ENCODE measurements at regions not wholly inside any gene's neighbourhood (a gene's known extent, or its start where the extent isn't known, plus 50 kb on each side); places are given as distances from the start of the nearest gene placed in this dataset.

DNA sequence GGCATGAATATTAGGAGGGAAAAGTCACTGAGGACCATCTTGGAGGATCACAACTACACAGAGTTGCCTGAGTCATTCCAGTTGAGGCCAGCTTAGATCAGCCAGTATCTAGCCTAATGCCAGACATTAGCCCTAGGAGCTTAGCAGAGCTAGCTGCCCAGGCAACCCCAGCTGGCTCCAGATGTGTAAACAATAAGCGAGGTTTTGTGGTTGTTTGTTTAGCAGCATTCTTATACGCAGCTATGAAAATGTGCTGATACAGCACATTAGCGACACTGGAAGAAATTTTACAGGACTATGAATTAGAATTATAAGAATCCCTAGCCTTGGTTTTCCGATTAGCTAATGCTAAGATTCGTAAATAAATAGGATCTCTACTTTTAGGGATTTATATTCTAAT is 59.3 kb downstream of the BTBD3 start:
- 76 to 78% methylated on average over 5 of the region's 5 CpGs for WGBS, 2 donors
- no peaks in the 10 kb centered on the region for H3K4me1 ChIP-seq (ENCODE audit: control insufficient read depth in 2 of 2, insufficient read depth in 2 of 2, low read length in 1 of 2)
- H3K4me3 ChIP-seq (ENCODE audit: low read depth in 1 of 2, low read length in 2 of 2), result no peak overlapping the region
- no peak overlapping the region for H3K27ac ChIP-seq (ENCODE audit: low read depth in 2 of 2, low read length in 1 of 2)
- H3K9me3 ChIP-seq (ENCODE audit: control insufficient read depth in 2 of 2, insufficient read depth in 1 of 2, low read depth in 1 of 2, low read length in 1 of 2), result no peaks in the 10 kb centered on the region
- H3K36me3 ChIP-seq (ENCODE audit: control insufficient read depth in 2 of 2, insufficient read depth in 2 of 2, low read length in 1 of 2), result no peaks in the 10 kb centered on the region
- no peaks in the 10 kb centered on the region for H3K27me3 ChIP-seq (ENCODE audit: control insufficient read depth in 1 of 2, insufficient read depth in 2 of 2, low read length in 2 of 2)

GRCh38 chr20:11978496-11978895 is 60.8 kb downstream of the BTBD3 start:
- no peak overlapping the region for H3K27ac ChIP-seq (ENCODE audit: low read depth in 2 of 2, low read length in 1 of 2)
- 71 to 84% methylated on average over 1 of the region's 1 CpG for WGBS, 2 donors
- no peak overlapping the region for H3K4me3 ChIP-seq (ENCODE audit: low read depth in 1 of 2, low read length in 2 of 2)
- H3K27me3 ChIP-seq (ENCODE audit: control insufficient read depth in 1 of 2, insufficient read depth in 2 of 2, low read length in 2 of 2), result no peaks in the 10 kb centered on the region
- H3K9me3 ChIP-seq (ENCODE audit: control insufficient read depth in 2 of 2, insufficient read depth in 1 of 2, low read depth in 1 of 2, low read length in 1 of 2), result no peaks in the 10 kb centered on the region
- no peaks in the 10 kb centered on the region for H3K4me1 ChIP-seq (ENCODE audit: control insufficient read depth in 2 of 2, insufficient read depth in 2 of 2, low read length in 1 of 2)
- H3K36me3 ChIP-seq (ENCODE audit: control insufficient read depth in 2 of 2, insufficient read depth in 2 of 2, low read length in 1 of 2), result no peaks in the 10 kb centered on the region

DNA sequence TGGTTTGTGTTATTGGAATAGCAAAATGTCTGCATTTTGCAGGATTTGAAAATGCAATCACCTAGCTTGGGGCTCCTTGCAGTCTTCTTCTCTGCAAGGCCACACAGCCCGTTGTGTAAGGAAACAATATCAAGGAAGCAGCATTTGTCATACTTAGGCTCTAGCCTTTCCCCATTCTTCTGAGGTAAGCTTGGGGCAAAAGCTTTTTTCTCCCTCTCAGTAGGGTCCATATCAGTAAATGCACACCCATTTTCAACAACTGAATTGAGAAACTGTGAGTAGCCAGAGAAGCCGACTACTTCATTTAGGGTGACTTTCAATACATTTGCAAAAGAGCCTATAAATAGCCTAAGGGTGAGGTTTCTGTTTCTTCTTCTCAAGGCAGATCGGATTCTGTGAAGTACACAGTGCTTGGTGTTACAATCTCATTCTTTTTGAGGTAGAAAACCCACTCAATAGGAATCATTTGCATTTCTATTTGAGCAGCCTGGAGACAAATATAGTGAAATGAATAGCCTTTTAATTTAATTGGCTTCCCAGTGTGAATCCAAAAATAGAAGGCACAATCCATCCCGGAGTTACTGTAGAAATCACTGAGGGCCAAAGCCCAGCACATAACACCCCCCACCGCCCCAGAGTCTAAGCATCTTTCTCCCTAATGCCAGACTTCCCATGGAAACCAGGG is 61.8 kb downstream of the BTBD3 start:
- Histone ChIP-seq H3K36me3 (ENCODE audit: control insufficient read depth in 2 of 2, insufficient read depth in 2 of 2, low read length in 1 of 2) (no peaks in the 10 kb centered on the region), H3K4me1 (ENCODE audit: control insufficient read depth in 2 of 2, insufficient read depth in 2 of 2, low read length in 1 of 2) (no peaks in the 10 kb centered on the region), H3K9me3 (ENCODE audit: control insufficient read depth in 2 of 2, insufficient read depth in 1 of 2, low read depth in 1 of 2, low read length in 1 of 2) (no peaks in the 10 kb centered on the region), H3K27me3 (ENCODE audit: control insufficient read depth in 1 of 2, insufficient read depth in 2 of 2, low read length in 2 of 2) (no peaks in the 10 kb centered on the region), H3K4me3 (ENCODE audit: low read depth in 1 of 2, low read length in 2 of 2) (no peak overlapping the region), H3K27ac (ENCODE audit: low read depth in 2 of 2, low read length in 1 of 2) (no peak overlapping the region)
- 47 to 58% methylated on average over 5 of the region's 5 CpGs for WGBS, 2 donors

DNA sequence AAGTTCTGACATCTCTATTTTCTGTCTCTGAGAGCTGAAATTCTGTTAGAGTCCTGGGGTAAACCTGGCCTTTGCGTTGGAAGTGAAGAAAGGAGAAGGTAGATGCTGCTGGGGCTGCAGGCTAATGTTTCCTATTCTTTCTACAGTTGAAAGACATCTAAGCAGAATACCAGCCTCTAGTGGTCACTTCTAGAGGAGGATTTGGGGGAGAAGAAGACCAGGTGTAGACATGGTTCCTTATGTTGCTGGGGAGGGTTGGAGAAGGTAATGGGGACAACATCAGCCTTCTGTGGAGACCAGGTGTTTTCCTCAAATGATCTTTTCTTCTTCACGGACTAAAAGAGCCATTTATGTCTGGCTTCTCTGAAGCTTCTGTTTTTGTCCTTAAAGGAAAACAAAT is 62.6 kb downstream of the BTBD3 start:
- WGBS, 2 donors, result 47 to 81% methylated on average over 2 of the region's 2 CpGs
- no peaks in the 10 kb centered on the region for H3K27me3 ChIP-seq (ENCODE audit: control insufficient read depth in 1 of 2, insufficient read depth in 2 of 2, low read length in 2 of 2)
- no peaks in the 10 kb centered on the region for H3K9me3 ChIP-seq (ENCODE audit: control insufficient read depth in 2 of 2, insufficient read depth in 1 of 2, low read depth in 1 of 2, low read length in 1 of 2)
- no peak overlapping the region for H3K27ac ChIP-seq (ENCODE audit: low read depth in 2 of 2, low read length in 1 of 2)
- no peak overlapping the region for H3K4me3 ChIP-seq (ENCODE audit: low read depth in 1 of 2, low read length in 2 of 2)
- H3K4me1 ChIP-seq (ENCODE audit: control insufficient read depth in 2 of 2, insufficient read depth in 2 of 2, low read length in 1 of 2), result no peaks in the 10 kb centered on the region
- no peaks in the 10 kb centered on the region for H3K36me3 ChIP-seq (ENCODE audit: control insufficient read depth in 2 of 2, insufficient read depth in 2 of 2, low read length in 1 of 2)

DNA sequence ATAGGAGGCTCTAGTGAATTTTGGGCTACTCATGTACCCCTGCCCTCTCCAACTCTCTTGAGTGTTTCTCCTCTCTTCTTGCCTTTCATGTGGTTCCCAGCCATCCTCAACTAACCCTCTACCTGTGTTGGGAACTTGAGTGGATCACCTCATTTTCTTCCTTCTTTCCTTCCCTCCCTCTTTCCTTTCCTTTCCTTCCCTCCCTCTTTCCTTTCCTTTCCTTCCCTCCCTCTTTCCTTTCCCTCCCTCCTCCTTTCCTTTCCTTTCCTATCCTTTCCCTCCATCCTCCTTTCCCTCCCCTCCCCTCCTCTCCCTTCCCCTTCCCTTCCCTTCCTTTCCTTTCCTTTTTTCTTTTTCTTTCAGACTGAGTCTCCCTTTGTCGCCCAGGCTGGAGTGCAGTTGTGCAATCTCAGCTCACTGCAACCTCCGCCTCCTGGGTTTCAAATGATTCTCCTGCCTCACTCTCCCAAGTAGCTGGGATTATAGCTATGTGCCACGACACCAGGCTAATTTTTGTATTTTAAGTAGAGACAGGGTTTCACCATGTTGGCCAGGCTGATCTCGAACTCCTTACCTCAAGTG is 63.8 kb downstream of the BTBD3 start:
- H3K27me3 ChIP-seq (ENCODE audit: control insufficient read depth in 1 of 2, insufficient read depth in 2 of 2, low read length in 2 of 2), result no peaks in the 10 kb centered on the region
- no peaks in the 10 kb centered on the region for H3K36me3 ChIP-seq (ENCODE audit: control insufficient read depth in 2 of 2, insufficient read depth in 2 of 2, low read length in 1 of 2)
- no peak overlapping the region for H3K27ac ChIP-seq (ENCODE audit: low read depth in 2 of 2, low read length in 1 of 2)
- no peak overlapping the region for H3K4me3 ChIP-seq (ENCODE audit: low read depth in 1 of 2, low read length in 2 of 2)
- H3K9me3 ChIP-seq (ENCODE audit: control insufficient read depth in 2 of 2, insufficient read depth in 1 of 2, low read depth in 1 of 2, low read length in 1 of 2), result no peaks in the 10 kb centered on the region
- 82 to 86% methylated on average over 4 of the region's 4 CpGs for WGBS, 2 donors
- H3K4me1 ChIP-seq (ENCODE audit: control insufficient read depth in 2 of 2, insufficient read depth in 2 of 2, low read length in 1 of 2), result no peaks in the 10 kb centered on the region

DNA sequence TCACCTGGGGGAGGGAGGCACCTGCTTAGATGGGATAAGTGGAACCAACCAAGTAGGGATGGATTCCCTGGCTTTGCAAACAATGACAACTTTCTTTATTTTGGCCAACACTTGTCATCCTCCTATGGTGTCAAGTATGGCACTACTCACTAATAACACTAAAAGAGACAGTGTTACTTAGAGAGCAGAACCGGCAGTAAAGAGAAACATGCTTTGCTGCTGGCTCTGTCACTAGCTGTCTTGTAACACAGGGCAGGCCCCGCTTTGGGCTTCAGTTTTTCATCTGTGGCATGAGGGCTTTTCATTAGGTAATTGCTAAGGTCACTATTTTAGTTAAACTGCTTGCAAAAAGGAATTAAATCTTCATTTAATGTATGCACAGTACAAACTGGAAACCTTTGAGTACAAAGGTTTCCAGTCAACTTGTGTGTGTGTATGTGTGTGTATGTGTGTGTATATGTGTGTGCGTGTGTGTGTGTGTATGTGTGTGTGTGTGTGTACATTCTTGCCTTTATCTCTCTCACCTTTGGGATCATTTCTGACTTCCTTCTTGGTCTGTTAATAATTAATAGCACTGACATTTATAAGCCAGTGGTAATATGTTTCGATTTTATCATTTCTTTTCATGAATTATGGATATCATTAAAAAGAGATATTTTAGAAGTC is 64.7 kb downstream of the BTBD3 start:
- Histone ChIP-seq H3K27me3 (ENCODE audit: control insufficient read depth in 1 of 2, insufficient read depth in 2 of 2, low read length in 2 of 2) (no peaks in the 10 kb centered on the region), H3K4me1 (ENCODE audit: control insufficient read depth in 2 of 2, insufficient read depth in 2 of 2, low read length in 1 of 2) (no peaks in the 10 kb centered on the region), H3K4me3 (ENCODE audit: low read depth in 1 of 2, low read length in 2 of 2) (no peak overlapping the region), H3K36me3 (ENCODE audit: control insufficient read depth in 2 of 2, insufficient read depth in 2 of 2, low read length in 1 of 2) (no peaks in the 10 kb centered on the region), H3K27ac (ENCODE audit: low read depth in 2 of 2, low read length in 1 of 2) (no peak overlapping the region), H3K9me3 (ENCODE audit: control insufficient read depth in 2 of 2, insufficient read depth in 1 of 2, low read depth in 1 of 2, low read length in 1 of 2) (no peaks in the 10 kb centered on the region)
- WGBS, 2 donors, result 56 to 79% methylated on average over 4 of the region's 4 CpGs

DNA sequence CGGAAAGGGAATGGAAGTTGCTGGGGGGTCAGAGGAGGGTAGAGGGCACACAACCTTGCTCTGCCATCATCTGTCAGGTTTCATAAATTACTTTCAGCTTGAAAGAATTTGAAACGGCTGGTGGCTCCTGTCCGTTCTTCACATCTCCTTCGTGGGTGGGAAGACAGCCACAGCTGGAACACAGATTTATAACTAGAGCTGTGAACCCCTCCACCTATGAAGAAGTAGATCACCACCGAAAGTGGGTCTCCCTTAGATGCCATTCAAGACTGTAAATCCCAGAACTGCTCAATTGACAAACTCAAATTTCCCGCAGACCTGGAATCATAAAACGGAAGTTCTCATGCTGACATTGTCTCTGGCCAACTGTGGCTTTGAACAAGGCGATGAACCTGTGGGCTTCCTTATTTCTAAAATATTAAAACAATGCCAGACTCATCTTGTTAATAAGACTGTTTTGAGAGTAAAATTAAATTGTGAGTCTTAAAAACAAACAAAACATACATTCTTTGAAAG is 65.3 kb downstream of the BTBD3 start:
- Histone ChIP-seq H3K4me3 (ENCODE audit: low read depth in 1 of 2, low read length in 2 of 2) (no peak overlapping the region), H3K27me3 (ENCODE audit: control insufficient read depth in 1 of 2, insufficient read depth in 2 of 2, low read length in 2 of 2) (no peaks in the 10 kb centered on the region), H3K4me1 (ENCODE audit: control insufficient read depth in 2 of 2, insufficient read depth in 2 of 2, low read length in 1 of 2) (no peaks in the 10 kb centered on the region), H3K27ac (ENCODE audit: low read depth in 2 of 2, low read length in 1 of 2) (no peak overlapping the region), H3K36me3 (ENCODE audit: control insufficient read depth in 2 of 2, insufficient read depth in 2 of 2, low read length in 1 of 2) (no peaks in the 10 kb centered on the region), H3K9me3 (ENCODE audit: control insufficient read depth in 2 of 2, insufficient read depth in 1 of 2, low read depth in 1 of 2, low read length in 1 of 2) (no peaks in the 10 kb centered on the region)
- WGBS, 2 donors, result 66 to 81% methylated on average over 8 of the region's 8 CpGs

DNA sequence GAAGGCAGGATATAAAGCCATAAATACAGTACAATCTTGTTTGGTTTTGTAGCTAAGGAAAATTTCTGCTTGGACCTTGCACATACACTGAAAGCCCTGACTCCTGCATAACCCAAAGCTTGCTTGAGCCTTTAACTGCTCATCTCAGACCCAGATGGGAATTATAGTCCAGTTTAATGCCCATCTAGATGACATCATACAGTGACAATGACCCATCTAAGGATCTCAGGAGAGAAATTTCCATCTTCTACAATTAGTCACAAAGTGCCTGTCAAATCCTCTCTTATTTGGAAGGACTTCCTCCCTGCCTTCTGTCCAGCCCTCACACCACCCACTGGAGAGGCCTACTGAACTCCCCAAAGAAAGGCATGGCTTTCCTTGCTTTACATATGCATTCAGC is 69.3 kb downstream of the BTBD3 start:
- H3K4me3 ChIP-seq (ENCODE audit: low read depth in 1 of 2, low read length in 2 of 2), result no peak overlapping the region
- H3K27me3 ChIP-seq (ENCODE audit: control insufficient read depth in 1 of 2, insufficient read depth in 2 of 2, low read length in 2 of 2), result no peaks in the 10 kb centered on the region
- H3K27ac ChIP-seq (ENCODE audit: low read depth in 2 of 2, low read length in 1 of 2), result no peak overlapping the region
- H3K4me1 ChIP-seq (ENCODE audit: control insufficient read depth in 2 of 2, insufficient read depth in 2 of 2, low read length in 1 of 2), result no peaks in the 10 kb centered on the region
- no peaks in the 10 kb centered on the region for H3K36me3 ChIP-seq (ENCODE audit: control insufficient read depth in 2 of 2, insufficient read depth in 2 of 2, low read length in 1 of 2)
- no peaks in the 10 kb centered on the region for H3K9me3 ChIP-seq (ENCODE audit: control insufficient read depth in 2 of 2, insufficient read depth in 1 of 2, low read depth in 1 of 2, low read length in 1 of 2)

DNA sequence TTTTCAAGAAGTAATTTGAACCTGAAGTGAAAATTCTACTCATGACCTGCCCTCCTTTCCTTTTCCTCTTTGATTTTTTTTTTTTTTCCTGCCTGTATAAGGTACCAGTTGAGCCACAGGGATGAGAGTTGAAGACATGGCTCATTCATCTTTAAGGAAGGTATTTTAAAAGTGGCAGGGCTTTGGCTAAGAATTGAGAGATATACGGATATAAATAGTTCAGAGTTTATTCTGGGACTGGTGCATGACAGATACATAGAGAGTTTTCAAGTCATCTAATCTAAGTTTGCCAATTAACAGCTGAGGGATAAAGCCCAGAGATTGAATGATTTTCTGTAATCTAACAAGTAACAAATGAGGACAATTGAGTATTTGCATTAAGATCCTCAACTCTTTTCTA is 69.8 kb downstream of the BTBD3 start:
- Histone ChIP-seq H3K27ac (ENCODE audit: low read depth in 2 of 2, low read length in 1 of 2) (no peak overlapping the region), H3K9me3 (ENCODE audit: control insufficient read depth in 2 of 2, insufficient read depth in 1 of 2, low read depth in 1 of 2, low read length in 1 of 2) (no peaks in the 10 kb centered on the region), H3K27me3 (ENCODE audit: control insufficient read depth in 1 of 2, insufficient read depth in 2 of 2, low read length in 2 of 2) (no peaks in the 10 kb centered on the region), H3K36me3 (ENCODE audit: control insufficient read depth in 2 of 2, insufficient read depth in 2 of 2, low read length in 1 of 2) (no peaks in the 10 kb centered on the region), H3K4me1 (ENCODE audit: control insufficient read depth in 2 of 2, insufficient read depth in 2 of 2, low read length in 1 of 2) (no peaks in the 10 kb centered on the region), H3K4me3 (ENCODE audit: low read depth in 1 of 2, low read length in 2 of 2) (no peak overlapping the region)
- WGBS, 2 donors, result 32 to 55% methylated on average over 1 of the region's 1 CpG

All from esophagus (tissue), 2 donors.